Ovary (tissue), 7 donors: ENCODE measurements at regions not wholly inside any gene's neighbourhood (a gene's known extent, or its start where the extent isn't known, plus 50 kb on each side); places are given as distances from the start of the nearest gene placed in this dataset.

ENCODE experiments used
- DNase-seq, 5 donors: peaks; one replicate each; pipeline ENCODE4 v3.0.0-alpha.2; 2019 to 2020
- H3K27ac ChIP-seq, 2 donors: fragments of 200-600 bp; one replicate each; pipeline versions ENCODE4 v1.5.1 to v1.8.0; 2019 to 2022
- H3K27me3 ChIP-seq: fragments of 200-600 bp; one replicate; pipeline ENCODE4 v1.8.0; 2022
- H3K36me3 ChIP-seq: fragments of 200-600 bp; sonication (generic); one replicate; pipeline ENCODE4 v1.5.1; 2019
- H3K4me1 ChIP-seq: one replicate; pipeline ENCODE4 v1.8.1; 2013; ENCODE audit warnings: mild to moderate bottlenecking, moderate library complexity; ENCODE audit not compliant: insufficient read depth
- H3K4me3 ChIP-seq: fragments of 200-600 bp; sonication (generic); one replicate; pipeline ENCODE4 v1.5.1; 2017
- H3K9me3 ChIP-seq, 2 donors: fragments of 200-600 bp in 1 of 2; sonication (generic) in 1 of 2; one replicate each; pipeline versions ENCODE4 v1.5.1 to v1.8.1; 2013 to 2019; ENCODE audit warnings: mild to moderate bottlenecking in 1 of 2, moderate library complexity in 1 of 2
- CTCF ChIP-seq, 3 donors: fragments of 450-650 bp in 2 of 3; fragments of 200-600 bp in 1 of 3; IDR thresholded peaks; one replicate each; pipeline versions ENCODE4 v1.5.1 to v1.8.0; 2016 to 2022; ENCODE audit warnings: antibody characterized with exemption in 3 of 3, mild to moderate bottlenecking in 1 of 3
- EP300 ChIP-seq: sonication (generic); formaldehyde crosslinking; IDR thresholded peaks from one replicate; pipeline ENCODE4 v1.6.1; 2017; ENCODE audit warnings: antibody characterized with exemption
- POLR2A ChIP-seq: fragments of 450-650 bp; IDR thresholded peaks from one replicate; pipeline ENCODE4 v1.6.1; 2017; ENCODE audit warnings: antibody characterized with exemption, mild to moderate bottlenecking, moderate library complexity
- WGBS, 3 donors: extraction: QIAGEN DNeasy Blood & Tissue Kit in 1 of 3; methylation state at CpG; one replicate each; pipeline versions ENCODE4 v1.1.5 to v1.1.7; 2013 to 2017; 5-methylcytosine and 5-hydroxymethylcytosine counted together
- intact Hi-C, 4 donors: fragments of 100-400 bp; cut with DNase I; formaldehyde crosslinking; loops; one replicate each; pipeline versions ENCODE4 v1.11.0 to v1.15.1; 2022 to 2023
- donor health status: DM: no; HTN: no; CAD: no; lungs with moderate emphysema.
- donor health status: DM: no; HTN: no; CAD: no.
- donor health status: Bipolar disorder and iron deficiency.
- donor health status: DM: no; HTN: no; CAD: no.
- donor health status: DM: yes; HTN: yes; CAD: no.

- no peak for DNase-seq
- intact Hi-C loops, result no loop called here
- TF ChIP-seq CTCF (IDR thresholded peaks at IDR 0.05) (no peak), POLR2A (no peak), EP300 (no peak)
- H3K27ac ChIP-seq, result no peak overlapping the region
- no peaks in the 10 kb centered on the region for H3K36me3 ChIP-seq
- no peaks in the 10 kb centered on the region for H3K4me1 ChIP-seq
- 36 to 76% (median 46%) methylated on average over 4 of the region's 4 CpGs for WGBS, 3 donors
- H3K27me3 ChIP-seq, result no peaks in the 10 kb centered on the region
- H3K4me3 ChIP-seq, result no peak overlapping the region
- H3K9me3 ChIP-seq, result no peaks in the 10 kb centered on the region
These were observed 363.6 kb downstream of the HS3ST3B1 start for GRCh38 chr17:14664511-14664910.

GRCh38 chr17:14641117-14641516 is 340.2 kb downstream of the HS3ST3B1 start:
- Histone ChIP-seq H3K27ac (no peak overlapping the region), H3K36me3 (no peaks in the 10 kb centered on the region), H3K9me3 (no peaks in the 10 kb centered on the region), H3K4me3 (no peak overlapping the region), H3K27me3 (no peaks in the 10 kb centered on the region), H3K4me1 (no peaks in the 10 kb centered on the region)
- TF ChIP-seq EP300 (no peak), POLR2A (no peak), CTCF (IDR thresholded peaks at IDR 0.05) (no peak)
- WGBS, 3 donors, result 65 to 70% (median 67%) methylated on average over 1 of the region's 1 CpG
- DNase-seq, result no peak
- intact Hi-C loops, result no loop called here

GRCh38 chr17:14637260-14637659 is 336.4 kb downstream of the HS3ST3B1 start:
- Histone ChIP-seq H3K4me1 (no peaks in the 10 kb centered on the region), H3K27ac (no peak overlapping the region), H3K4me3 (no peak overlapping the region), H3K9me3 (no peaks in the 10 kb centered on the region), H3K36me3 (no peaks in the 10 kb centered on the region), H3K27me3 (no peaks in the 10 kb centered on the region)
- no peak for TF ChIP-seq POLR2A
- TF ChIP-seq CTCF (IDR thresholded peaks at IDR 0.05), result no peak
- TF ChIP-seq EP300, result no peak
- WGBS, 3 donors, result 94 to 98% (median 98%) methylated on average over 1 of the region's 1 CpG
- intact Hi-C loops, result no loop called here
- no peak for DNase-seq

GRCh38 chr17:14630621-14631020 is 329.7 kb downstream of the HS3ST3B1 start:
- no peaks in the 10 kb centered on the region for H3K9me3 ChIP-seq
- WGBS, 3 donors, result 50 to 64% (median 57%) methylated on average over 4 of the region's 4 CpGs
- no peaks in the 10 kb centered on the region for H3K4me1 ChIP-seq
- H3K4me3 ChIP-seq, result no peak overlapping the region
- no peaks in the 10 kb centered on the region for H3K27me3 ChIP-seq
- no peaks in the 10 kb centered on the region for H3K36me3 ChIP-seq
- TF ChIP-seq EP300 (no peak), POLR2A (no peak), CTCF (IDR thresholded peaks at IDR 0.05) (no peak)
- no peak overlapping the region for H3K27ac ChIP-seq
- no peak for DNase-seq
- intact Hi-C loops, result no loop called here

- Histone ChIP-seq H3K27ac (no peak overlapping the region), H3K27me3 (no peaks in the 10 kb centered on the region), H3K9me3 (no peaks in the 10 kb centered on the region), H3K4me1 (no peaks in the 10 kb centered on the region), H3K4me3 (no peak overlapping the region), H3K36me3 (no peaks in the 10 kb centered on the region)
- TF ChIP-seq POLR2A (no peak), EP300 (no peak), CTCF (IDR thresholded peaks at IDR 0.05) (no peak)
- 62 to 72% (median 66%) methylated on average over 3 of the region's 3 CpGs for WGBS, 3 donors
- DNase-seq, result no peak
- intact Hi-C loops, result no loop called here
These were observed 329.2 kb downstream of the HS3ST3B1 start for GRCh38 chr17:14630046-14630445.
